Suprapubic skin (tissue), 3 donors: ENCODE measurements at regions not wholly inside any gene's neighbourhood (a gene's known extent, or its start where the extent isn't known, plus 50 kb on each side); places are given as distances from the start of the nearest gene placed in this dataset.

Experiments
- CTCF ChIP-seq, 2 donors: fragments of 200-600 bp in 1 of 2; fragments of 450-650 bp in 1 of 2; sonication (generic) in 1 of 2; IDR thresholded peaks; one replicate each; pipeline ENCODE4 v1.5.1; 2016 to 2019; ENCODE audit warnings: antibody characterized with exemption in 2 of 2, mild to moderate bottlenecking in 1 of 2, moderate library complexity in 1 of 2
- POLR2AphosphoS5 ChIP-seq, 3 donors: sonication (generic); formaldehyde crosslinking; IDR thresholded peaks; one replicate each; pipeline ENCODE4 v1.6.1; 2017; ENCODE audit warnings: antibody characterized with exemption in 3 of 3

DNA sequence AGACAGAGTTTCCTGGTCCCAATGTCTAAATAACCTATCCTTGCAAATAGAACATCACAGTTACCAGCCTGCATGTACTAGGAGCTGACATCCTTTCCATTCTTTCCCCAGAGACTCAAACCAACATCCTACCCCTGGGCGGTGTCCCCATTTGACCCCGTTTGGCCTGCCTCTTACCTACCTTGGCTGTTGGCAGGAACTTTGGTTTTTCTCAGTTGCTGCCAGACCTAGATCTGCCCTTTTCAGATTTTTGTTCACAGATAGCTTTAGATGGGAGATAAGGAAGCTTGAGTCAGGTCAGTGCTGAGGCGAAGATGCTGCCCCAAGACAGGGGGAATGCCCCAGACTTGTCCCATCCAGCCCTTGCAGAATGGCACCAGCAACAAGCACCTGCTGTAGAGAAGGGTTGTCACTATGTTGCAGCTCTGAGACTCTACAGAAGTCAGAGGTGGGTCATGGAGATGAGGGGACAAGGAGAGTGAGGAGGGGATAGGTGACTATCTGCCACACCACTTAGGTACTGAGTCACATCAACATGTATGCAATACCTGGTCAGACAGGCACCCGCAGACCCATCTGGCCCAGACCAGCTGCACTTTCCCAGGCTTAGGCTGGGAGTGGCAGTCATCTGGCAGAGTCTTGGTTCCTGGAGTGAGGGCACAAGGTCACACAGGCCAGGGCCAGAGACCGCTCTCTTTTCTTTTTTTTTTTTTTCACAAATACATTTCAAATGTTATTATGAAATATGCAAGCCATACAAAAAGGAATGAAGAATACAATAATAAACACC, 61.5 kb upstream of the POU2AF1 start:
- TF ChIP-seq CTCF (IDR thresholded peaks at IDR 0.05) (no peak), POLR2AphosphoS5 (IDR thresholded peaks at IDR 0.05) (no peak)
